ENCODE measurements at regions not wholly inside any gene's neighbourhood (a gene's known extent, or its start where the extent isn't known, plus 50 kb on each side); places are given as distances from the start of the nearest gene placed in this dataset.
"Not testable (repeated sequence)": the region's sequence is repeated elsewhere in the genome, so short reads cannot be mapped to it uniquely, and the experiment has no call there.

DNA sequence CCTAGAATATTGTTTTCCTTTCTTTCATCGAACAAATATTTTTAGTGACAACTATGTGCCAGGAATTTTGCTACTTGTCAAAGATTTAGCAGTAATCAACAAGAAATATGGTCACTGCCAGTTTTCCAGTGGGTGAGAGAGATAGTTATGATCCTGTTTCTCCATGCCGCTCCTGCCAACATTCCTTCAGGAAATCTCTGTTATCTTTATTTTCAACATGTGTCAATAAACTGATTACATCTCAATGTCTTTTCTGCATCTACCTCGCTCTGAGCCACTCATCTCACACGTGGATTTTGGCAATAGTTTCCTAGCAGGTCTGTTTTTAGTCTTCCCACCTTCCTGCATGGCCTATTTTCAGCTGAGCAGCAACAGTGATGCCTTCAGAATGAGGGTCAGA lies 650.0 kb upstream of the STXBP6 start:
- TF ChIP-seq POLR2A (IDR thresholded peaks at IDR 0.05; ENCODE audit: low read length) (no peak), GATA1 (IDR thresholded peaks at IDR 0.05; ENCODE audit: low read depth, low read length) (no peak)
- no peak for DNase-seq

GRCh38 chr14:25698111-25698510 lies 648.2 kb upstream of the STXBP6 start:
- no peak for TF ChIP-seq POLR2A (IDR thresholded peaks at IDR 0.05; ENCODE audit: low read length)
- TF ChIP-seq GATA1 (IDR thresholded peaks at IDR 0.05; ENCODE audit: low read depth, low read length) = no peak

GRCh38 chr14:25696176-25696575 lies 646.2 kb upstream of the STXBP6 start:
- no peak for TF ChIP-seq GATA1 (IDR thresholded peaks at IDR 0.05; ENCODE audit: low read depth, low read length)
- DNase-seq = no peak

More at GRCh38 chr14:25698111-25698510, 648.2 kb upstream of the STXBP6 start:
- no peak for DNase-seq

DNA sequence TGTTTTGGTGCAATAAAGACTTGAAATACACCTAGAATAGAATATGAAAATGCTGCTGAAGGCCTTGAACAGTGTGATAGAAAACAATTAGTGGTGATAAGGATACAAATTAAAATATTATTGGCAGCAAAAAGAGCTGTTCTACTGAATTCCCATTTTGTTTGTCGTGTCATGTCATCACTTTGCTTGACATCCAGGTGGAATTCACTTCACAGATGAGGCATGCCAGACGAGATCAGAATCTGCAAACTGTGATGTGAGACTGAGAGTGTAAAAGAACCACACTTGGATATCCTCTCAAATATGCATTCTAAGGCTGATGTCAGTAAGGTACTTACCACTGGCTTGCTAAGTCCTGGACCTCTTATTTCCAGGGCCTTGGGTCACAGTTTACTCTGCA lies 635.1 kb upstream of the STXBP6 start:
- DNase-seq = no peak
- TF ChIP-seq POLR2A (IDR thresholded peaks at IDR 0.05; ENCODE audit: low read length) (no peak), GATA1 (IDR thresholded peaks at IDR 0.05; ENCODE audit: low read depth, low read length) (no peak)

GRCh38 chr14:25680934-25681333 lies 631.0 kb upstream of the STXBP6 start:
- DNase-seq = no peak
- TF ChIP-seq POLR2A (IDR thresholded peaks at IDR 0.05; ENCODE audit: low read length) (no peak), GATA1 (IDR thresholded peaks at IDR 0.05; ENCODE audit: low read depth, low read length) (no peak)

DNA sequence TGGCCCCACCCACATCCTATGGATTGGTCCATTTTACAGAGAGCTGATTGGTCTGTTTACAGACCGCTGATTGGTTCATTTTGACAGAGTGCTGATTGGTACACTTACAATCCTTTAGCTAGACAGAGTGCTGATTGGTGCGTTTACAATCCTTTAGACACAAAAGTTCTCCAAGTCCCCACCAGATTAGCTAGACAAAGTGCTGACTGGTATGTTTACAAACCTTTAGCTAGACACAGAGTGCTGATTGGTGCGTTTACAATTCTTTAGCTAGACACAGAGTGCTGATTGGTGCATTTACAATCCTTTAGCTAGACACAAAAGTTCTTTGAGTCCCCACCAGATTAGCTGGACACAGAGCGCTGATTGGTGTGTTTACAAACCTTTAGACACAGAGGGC lies 630.6 kb upstream of the STXBP6 start:
- not testable (repeated sequence) for DNase-seq

GRCh38 chr14:25677111-25677510 lies 627.2 kb upstream of the STXBP6 start:
- TF ChIP-seq GATA1 (IDR thresholded peaks at IDR 0.05; ENCODE audit: low read depth, low read length) (no peak), POLR2A (IDR thresholded peaks at IDR 0.05; ENCODE audit: low read length) (no peak)
- DNase-seq = no peak

GRCh38 chr14:25667387-25667786 lies 617.4 kb upstream of the STXBP6 start:
- no peak for DNase-seq
- TF ChIP-seq GATA1 (IDR thresholded peaks at IDR 0.05; ENCODE audit: low read depth, low read length) (no peak), POLR2A (IDR thresholded peaks at IDR 0.05; ENCODE audit: low read length) (no peak)

- TF ChIP-seq GATA1 (IDR thresholded peaks at IDR 0.05; ENCODE audit: low read depth, low read length) (no peak), POLR2A (IDR thresholded peaks at IDR 0.05; ENCODE audit: low read length) (no peak)
- DNase-seq = no peak
These were observed 616.9 kb upstream of the STXBP6 start for GRCh38 chr14:25666877-25667276.

DNA sequence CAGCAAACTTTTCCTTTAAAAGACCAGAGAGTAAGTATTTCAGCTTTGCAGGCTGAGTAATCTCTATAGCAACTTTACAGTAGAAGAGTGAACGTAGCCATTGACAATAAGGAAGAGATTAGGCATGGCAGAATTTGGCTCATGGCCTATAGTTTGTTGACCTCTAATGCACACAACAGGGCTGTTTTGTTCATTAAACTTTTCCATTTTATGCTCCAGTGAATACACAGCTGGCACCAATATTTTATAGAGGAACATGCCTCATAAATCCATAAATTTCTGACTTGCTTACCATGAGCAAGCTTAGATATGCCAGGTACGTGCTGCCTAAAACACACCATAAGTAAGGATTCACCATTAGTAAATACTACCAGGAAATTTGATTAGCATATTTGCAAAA lies 609.0 kb upstream of the STXBP6 start:
- TF ChIP-seq POLR2A (IDR thresholded peaks at IDR 0.05; ENCODE audit: low read length) (no peak), GATA1 (IDR thresholded peaks at IDR 0.05; ENCODE audit: low read depth, low read length) (no peak)
- no peak for DNase-seq

DNA sequence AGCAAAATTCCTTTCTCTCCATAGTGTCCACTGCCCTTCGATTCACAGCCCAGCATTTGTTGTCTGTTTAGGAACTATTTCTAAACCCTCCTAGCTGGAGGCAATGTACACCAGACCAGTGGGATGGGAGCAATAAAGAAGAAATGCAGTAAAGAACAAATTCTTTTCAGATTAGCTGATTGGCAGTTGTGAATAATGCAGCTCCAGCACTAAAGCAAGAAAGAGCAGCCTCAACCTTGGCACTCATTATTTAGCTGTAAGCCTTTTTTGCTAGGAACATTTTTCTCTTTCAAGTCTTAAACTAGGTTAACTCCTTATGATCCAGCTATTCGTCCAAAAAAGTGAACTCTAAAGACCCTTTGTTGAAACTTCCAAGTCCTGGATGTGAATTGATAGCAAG lies 580.5 kb upstream of the STXBP6 start:
- no peak for DNase-seq

GRCh38 chr14:25628978-25629377 lies 579.0 kb upstream of the STXBP6 start:
- TF ChIP-seq GATA1 (IDR thresholded peaks at IDR 0.05; ENCODE audit: low read depth, low read length) (no peak), POLR2A (IDR thresholded peaks at IDR 0.05; ENCODE audit: low read length) (no peak)
- DNase-seq = no peak

More for the DNA sequence above, 580.5 kb upstream of the STXBP6 start:
- TF ChIP-seq GATA1 (IDR thresholded peaks at IDR 0.05; ENCODE audit: low read depth, low read length) (no peak), POLR2A (IDR thresholded peaks at IDR 0.05; ENCODE audit: low read length) (no peak)

GRCh38 chr14:25628390-25628789 lies 578.4 kb upstream of the STXBP6 start:
- no peak for DNase-seq
- no peak for TF ChIP-seq POLR2A (IDR thresholded peaks at IDR 0.05; ENCODE audit: low read length)
- TF ChIP-seq GATA1 (IDR thresholded peaks at IDR 0.05; ENCODE audit: low read depth, low read length) = no peak

GRCh38 chr14:25626986-25627385 lies 577.0 kb upstream of the STXBP6 start:
- no peak for DNase-seq
- TF ChIP-seq GATA1 (IDR thresholded peaks at IDR 0.05; ENCODE audit: low read depth, low read length) (no peak), POLR2A (IDR thresholded peaks at IDR 0.05; ENCODE audit: low read length) (no peak)

GRCh38 chr14:25622763-25623162 lies 572.8 kb upstream of the STXBP6 start:
- no peak for DNase-seq
- TF ChIP-seq POLR2A (IDR thresholded peaks at IDR 0.05; ENCODE audit: low read length) (no peak), GATA1 (IDR thresholded peaks at IDR 0.05; ENCODE audit: low read depth, low read length) (no peak)

DNA sequence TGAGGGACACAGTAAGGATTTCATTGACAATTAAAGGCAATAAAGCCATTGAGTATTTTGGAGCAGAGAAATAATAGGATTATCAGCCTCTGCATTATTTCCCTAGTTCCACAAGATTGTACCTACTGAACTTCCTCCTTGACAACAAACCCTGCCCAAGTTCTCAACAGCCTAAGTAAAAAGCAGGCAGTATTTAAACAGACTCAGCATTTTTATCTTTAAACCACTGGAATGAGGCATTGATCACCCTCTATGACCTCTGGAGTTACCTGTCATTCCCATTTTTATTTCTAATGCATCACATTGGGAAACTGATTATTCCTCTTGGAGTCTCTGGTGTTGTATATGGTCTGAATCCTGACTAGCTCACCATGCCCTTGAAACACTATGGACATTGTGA lies 570.6 kb upstream of the STXBP6 start:
- TF ChIP-seq GATA1 (IDR thresholded peaks at IDR 0.05; ENCODE audit: low read depth, low read length) (no peak), POLR2A (IDR thresholded peaks at IDR 0.05; ENCODE audit: low read length) (no peak)
- no peak for DNase-seq
